ENCODE measurements at regions not wholly inside any gene's neighbourhood (a gene's known extent, or its start where the extent isn't known, plus 50 kb on each side); places are given as distances from the start of the nearest gene placed in this dataset.

- TF ChIP-seq CTCF (IDR thresholded peaks at IDR 0.05; ENCODE audit: low read length) (no peak), EZH2 (optimal IDR thresholded peaks at IDR 0.05; ENCODE audit: low read depth, low read length) (no peak)
These were observed 401.9 kb upstream of the NDST4 start for GRCh38 chr4:115515366-115515765.

Data from MM.1S (cell line).